HG02981 (cell line): ENCODE measurements at regions not wholly inside any gene's neighbourhood (a gene's known extent, or its start where the extent isn't known, plus 50 kb on each side); places are given as distances from the start of the nearest gene placed in this dataset.
"Not testable (repeated sequence)": the region's sequence is repeated elsewhere in the genome, so short reads cannot be mapped to it uniquely, and the experiment has no call there.

Experiments used
- ATAC-seq: cut with Tn5 transposase; IDR thresholded peaks from one replicate; pipeline ENCODE4 v1.9.1; 2021; ENCODE audit warnings: mild to moderate bottlenecking, moderate library complexity; ENCODE audit not compliant: unreplicated experiment

DNA sequence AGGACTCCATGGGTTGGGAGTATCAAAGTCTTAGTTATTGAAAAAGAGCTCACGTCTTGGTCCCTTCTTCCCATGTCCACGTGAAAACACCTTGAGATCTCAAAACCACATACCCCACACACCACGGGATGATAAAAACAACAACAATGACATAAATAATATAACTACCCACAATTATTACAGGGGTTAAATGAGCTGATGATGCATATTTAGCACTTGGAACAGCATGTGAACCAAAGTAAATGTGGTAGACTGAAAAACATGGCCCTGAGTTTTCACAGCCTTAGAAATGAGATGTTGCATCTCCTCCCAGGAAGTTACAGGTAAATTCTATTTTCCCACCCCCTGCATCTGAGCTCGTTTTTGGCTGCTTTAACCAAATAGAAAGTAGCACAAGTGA lies 208.9 kb downstream of the C16orf95 start:
- ATAC-seq: no peak

DNA sequence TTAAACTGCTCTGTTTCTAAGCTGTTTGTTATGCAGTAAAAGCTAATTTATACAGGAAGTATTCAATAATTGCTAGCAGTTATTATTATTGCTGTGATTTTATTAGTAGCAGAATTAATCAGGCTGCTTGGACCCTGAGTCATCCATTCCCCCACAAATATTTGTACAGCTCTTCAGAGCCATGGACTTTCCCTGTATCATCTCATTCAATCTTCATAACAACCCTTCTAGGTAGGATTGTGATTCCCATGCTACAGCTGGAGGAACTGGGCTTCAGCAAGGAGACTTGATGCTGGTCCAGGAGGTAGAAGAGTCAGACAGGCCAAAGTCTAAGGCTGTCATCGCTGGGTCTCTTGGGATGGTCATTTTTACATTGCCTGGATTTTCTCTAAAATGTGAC lies 208.3 kb downstream of the C16orf95 start:
- ATAC-seq: no peak

DNA sequence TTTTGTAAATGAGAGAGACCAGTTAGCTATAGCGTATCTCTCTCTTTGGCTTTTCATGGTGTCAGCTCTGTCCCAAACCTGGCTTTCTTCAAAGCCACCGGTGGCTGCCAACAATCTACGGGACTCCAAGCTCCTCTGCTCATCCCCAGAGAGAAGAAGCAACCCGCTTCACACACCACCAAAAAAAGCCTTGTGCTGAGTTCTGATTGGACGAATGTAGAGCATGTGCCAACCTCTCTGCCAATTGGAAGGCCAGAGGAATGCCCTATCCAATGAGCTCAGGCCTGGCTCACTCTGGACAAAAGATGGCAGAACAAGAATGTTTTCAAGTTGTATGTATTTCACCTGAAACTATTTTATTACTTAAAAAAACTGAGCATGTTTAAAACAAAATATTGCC lies 202.4 kb downstream of the C16orf95 start:
- no peak for ATAC-seq

DNA sequence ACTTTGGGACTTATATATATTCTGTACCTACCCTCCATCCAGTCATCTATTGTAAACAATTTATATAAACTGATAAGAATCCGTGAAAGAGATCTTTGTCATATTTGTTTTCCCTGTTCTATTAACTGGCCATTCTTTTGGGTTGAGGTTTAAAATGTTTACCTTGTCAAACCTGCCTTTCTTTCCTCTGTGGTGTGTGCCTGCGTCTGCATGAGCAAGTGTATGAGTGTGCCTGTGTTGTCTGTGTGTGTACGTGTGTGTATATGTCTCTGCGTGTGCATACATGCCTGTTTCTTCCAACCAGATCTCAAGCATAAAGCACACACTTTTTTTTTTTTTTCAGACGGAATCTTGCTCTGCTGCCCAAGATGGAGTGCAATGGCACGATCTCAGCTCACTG lies 201.5 kb downstream of the C16orf95 start:
- no peak for ATAC-seq

DNA sequence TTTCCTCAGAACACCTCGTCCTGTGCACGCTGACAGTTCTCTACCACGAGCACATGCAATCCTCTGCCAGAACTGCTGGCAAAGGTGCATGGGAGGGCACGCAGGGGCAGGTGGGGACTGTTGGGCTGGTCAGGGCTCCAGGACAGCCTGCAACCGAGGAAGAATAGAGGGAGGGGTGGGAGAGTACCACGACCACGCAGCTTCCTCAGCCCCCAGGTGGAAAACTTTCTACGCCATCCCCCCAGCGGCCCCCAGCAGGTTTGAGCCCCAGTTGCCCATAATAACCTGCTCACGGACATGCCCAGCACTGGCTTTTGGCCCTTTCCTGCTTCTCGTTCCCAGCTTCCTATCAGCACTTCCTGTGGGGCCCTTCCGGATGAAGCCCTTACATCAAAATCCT lies 199.3 kb downstream of the C16orf95 start:
- ATAC-seq: no peak

DNA sequence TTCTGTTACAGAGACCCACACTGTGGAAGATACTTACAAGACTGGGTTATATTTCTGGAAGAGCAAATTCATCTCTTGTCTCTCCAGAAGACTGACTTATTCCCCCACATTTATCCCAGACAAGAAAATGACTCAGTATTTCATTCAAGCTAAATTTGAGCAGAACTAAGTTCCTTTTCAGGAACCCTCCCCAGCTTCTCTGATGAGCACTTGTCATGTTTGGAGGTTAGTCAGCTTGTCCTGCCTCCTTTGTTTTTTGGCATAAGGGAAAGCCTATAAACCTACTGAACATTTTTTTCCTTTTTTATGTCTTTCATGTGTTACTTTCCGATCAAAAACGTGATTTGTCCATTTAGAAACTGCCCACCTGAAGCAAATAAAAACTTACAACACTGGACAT lies 198.0 kb downstream of the C16orf95 start:
- no peak for ATAC-seq

DNA sequence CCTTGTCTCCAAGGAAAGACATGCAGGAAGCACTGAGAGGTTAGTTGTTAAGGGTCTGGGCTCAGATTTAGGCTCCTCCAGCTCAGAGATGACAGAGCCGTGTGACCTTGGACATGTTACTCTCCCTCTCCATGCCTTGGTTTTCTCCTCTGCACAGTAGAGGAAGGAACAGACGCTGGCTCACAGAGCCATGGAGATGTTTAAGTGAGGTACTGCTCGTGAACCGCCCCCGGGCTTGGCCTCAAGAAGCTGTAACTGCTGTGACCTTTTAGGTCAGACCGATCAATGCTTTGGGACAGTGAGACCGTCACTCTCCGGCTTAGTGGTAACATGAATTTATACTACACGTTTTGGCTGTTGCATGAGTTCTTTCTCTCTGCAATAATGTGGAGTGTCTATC lies 197.4 kb downstream of the C16orf95 start:
- ATAC-seq: no peak

DNA sequence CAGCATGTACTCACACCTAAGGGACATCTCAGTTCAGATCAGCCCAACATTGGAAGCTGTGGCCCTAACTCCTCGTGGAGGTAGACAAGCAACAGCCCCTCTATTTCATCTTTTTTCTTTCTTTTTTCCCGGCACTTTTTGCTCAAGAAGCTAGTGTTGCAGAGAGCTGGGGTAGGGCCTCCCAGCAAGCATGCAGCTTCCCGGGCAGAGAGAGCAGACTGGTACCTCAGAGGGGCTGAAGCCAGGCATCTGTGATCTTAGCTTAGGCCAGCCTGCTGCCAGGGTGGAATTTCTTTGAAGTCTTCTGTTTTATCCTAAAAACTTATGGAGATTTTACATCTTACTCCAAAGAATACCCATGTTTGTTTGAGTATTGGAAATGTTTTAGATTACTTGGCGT lies 195.4 kb downstream of the C16orf95 start:
- no peak for ATAC-seq

DNA sequence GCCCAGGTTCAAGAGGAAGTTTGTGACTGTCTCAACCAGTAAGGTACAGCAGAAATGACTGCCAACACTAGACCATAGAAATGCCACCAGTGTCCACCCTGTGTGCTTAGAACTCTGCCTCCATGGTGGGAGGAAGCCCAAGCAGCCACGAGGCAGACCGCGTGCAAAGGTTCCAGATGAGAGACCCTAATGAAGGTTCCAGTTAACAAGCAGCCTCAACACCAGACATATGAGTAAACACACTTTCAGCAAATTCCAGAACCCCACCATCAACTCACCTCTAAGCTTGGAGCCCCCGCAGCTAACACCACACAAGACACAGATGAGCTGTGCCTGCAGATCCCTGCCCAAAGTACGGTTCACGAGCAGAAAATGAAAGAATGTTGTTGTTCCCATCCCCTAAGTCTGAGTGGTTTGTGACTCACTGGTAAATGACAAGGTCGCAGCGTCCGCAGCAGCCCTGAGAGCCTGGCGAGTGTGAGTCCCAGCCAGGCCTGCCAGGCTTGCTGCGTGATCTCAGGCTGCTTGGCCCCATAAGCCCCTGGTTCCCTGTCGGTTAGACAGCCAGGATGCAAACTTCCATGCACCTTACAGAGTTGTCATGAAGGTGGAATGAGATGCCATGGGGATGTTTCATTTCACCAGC lies 193.7 kb downstream of the C16orf95 start:
- ATAC-seq: no peak

DNA sequence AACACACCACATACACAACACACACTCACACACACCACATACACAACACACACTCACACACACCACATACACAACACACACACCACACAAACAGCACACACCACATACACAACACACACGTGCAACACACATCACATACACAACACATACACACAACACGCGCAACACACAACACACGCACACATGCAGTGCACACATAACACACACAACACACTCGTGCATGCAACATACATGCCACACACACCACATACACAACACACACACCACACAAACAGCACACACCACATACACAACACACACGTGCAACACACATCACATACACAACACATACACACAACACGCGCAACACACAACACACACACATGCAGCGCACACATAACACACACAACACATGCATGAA lies 192.8 kb downstream of the C16orf95 start:
- ATAC-seq: not testable (repeated sequence)

DNA sequence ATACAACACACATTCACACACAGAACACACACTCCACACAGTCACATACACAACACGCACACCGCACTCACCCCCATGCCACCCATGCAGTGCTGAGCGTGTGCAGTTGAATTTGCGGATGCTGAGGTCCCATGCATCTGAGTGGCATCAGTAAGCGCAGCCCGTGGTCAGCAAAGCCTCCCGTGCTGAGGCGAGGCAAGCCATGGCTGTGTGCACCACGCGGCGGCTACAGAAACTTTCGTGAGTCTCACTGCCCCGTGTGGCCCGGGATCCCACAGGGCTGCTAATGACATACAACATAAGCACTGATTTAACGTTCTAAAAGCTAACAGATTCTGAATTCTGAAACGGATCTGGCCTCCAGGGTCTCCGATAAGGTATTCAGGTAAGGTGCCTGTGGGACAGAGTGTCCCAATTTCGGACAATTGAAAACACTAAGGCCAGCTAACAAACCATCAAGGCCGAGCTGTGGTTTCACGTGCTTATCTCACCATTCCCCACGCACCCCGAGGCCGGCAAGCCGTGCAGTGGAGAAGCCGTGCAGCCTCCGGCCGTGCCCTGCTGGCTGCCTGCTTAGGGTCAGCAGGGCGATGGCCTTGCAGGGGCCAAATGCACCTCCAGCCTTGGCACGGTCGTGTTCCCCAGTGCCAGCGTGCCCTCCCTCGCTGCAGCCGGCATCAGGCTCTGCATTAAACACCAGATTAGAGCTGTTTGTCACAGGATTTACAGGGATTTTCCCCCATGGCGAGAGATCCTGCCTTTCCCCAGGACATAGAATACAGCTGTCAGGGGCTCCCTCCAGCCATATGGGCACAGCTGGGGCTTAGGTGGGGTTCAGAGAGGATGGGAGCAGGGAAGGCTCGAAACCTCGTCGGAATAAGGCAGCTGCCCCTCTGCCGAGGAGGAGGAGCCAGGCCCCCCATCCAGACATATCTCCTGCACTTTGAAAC lies 191.7 kb downstream of the C16orf95 start:
- ATAC-seq: no peak

DNA sequence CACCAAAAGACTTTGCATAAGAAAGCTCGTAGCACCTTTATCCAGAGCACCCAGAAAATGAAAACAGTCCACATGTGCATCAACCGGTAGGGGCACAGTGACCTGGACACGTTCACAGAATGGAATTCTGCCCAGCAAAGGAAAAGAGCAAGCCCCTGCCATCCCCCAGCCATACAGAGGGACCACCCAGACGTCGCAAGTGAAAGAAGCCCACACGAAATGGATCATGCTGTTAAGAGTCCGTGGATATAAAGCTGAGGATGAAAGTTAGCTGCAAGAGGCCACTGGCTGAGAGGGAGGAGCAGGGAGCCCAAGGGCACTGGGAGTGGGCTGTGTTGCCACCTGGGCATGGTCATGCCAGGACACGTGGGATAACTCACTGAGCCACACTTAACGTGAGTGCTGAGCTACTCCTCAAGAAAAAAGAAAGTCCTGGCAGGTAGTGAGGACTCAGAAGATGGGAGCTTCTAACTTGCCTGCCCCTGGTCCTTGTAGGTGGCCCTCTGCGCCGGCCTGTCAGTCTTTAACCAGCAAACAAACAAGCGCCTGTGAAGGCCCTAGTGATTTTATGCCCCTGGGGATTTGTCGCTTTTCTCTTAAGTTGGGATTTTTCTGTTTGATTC lies 190.7 kb downstream of the C16orf95 start:
- no peak for ATAC-seq

DNA sequence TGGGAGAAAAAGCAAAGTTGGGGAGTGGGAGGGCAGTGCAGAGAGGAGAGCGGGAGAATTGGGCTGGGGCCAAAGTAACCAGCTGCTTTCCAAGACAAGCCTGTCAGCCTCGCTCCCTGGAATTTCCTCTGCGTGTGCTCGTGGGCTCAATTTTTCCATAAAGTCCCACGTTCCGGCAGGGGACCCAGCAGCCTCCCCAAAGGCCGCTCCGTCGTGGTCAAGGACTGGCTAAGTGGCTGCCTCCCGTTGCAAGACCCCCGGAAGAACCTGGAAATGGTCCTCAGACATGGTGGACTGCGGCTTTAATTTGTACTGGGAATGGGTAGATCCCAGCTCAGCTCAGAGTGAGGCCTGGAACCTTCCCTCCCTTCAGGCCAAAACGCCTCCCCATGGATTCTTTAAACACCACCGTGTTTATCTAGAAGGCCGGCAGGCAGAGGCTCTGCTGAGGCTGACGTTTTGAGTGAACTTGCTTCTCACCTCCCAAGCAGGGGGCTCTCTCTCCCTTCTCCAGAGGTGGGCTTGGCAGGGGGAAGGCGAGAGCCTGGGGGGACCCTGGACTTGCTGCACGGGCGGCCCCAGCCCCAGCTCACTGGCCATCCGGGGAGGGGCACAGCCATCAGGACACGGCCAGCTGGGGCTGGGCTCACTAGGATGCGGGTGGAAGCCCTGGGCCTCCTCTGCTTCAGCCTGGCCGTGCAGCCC lies 190.0 kb downstream of the C16orf95 start:
- ATAC-seq: no peak

DNA sequence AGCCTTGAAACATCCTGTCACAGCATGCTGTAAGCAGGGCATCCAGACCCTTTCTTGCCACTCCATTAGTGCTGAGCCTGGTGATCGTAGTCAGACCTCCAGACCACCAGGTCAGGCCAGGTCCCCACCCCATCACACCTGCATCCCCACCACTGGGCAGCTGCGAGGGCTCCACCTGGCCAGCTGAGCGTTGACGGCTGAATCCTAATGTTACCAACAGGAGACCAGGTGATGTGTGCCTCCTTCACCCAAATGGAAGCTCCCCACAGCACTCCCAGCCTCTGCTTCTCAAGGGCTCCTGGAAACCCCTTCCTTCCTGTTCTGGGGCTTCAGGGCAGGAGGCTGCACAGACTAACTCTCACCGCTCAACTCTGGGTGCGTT lies 189.4 kb downstream of the C16orf95 start:
- ATAC-seq: no peak

DNA sequence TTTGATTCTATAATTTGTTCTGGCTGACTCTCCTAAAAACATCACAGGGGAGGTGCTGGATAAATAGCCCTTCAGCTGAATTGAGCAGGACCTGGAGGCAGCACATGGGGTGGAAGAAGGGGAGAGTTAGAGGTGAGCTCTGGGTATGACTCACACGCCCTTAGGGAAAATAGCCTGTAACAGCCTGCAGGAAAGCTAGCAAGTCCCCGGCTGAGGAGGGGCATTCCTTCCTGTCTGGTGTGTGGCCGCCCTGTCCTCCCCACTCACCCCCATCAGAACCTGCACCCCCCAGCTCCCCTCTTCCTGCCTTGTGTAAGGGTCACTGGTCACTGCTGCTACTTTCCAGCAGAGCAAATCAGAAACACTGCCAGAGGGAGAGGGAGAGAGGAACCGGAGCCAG lies 187.4 kb downstream of the C16orf95 start:
- no peak for ATAC-seq

DNA sequence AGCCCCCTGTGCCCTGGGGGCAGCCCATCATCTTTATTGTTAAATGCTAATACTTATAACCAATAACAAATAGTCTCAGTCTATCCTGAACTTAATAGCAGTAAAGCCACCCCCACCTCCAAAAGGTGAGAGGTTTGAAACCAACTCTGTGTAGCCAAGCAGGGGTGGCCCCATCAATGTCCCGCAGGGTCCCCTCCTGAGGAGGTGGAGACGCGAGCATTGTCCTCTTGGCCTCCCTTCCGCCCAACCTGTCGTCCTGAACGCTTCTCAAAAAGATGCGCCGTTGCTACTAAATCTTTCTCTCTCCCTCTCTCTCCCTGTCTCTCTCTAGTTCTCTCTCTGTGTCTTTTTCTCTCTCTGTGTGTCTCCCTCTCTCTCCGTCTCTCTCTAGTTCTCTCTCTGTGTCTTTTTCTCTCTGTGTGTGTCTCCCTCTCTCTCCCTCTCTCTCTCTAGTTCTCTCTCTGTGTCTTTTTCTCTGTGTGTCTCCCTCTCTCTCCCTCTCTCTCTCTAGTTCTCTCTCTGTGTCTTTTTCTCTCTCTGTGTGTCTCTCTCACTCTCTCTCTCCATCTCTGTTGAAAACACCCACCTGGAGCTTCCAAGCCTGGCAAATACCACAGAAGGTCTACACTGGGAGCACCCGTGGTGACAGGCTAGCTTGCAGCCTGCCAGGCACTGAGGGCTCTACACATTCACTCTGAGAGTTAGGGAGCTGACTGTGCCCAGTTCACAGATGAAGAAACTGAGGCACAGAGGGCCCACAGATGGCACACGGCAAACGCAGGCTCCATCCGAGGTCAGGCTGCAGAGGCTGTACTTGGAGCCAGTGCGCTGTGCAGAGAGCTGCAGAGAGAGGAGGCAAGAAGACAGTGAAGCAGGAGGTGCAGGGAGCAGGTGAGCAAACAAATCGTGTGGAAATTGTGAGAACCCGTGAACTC lies 185.9 kb downstream of the C16orf95 start:
- no peak for ATAC-seq

DNA sequence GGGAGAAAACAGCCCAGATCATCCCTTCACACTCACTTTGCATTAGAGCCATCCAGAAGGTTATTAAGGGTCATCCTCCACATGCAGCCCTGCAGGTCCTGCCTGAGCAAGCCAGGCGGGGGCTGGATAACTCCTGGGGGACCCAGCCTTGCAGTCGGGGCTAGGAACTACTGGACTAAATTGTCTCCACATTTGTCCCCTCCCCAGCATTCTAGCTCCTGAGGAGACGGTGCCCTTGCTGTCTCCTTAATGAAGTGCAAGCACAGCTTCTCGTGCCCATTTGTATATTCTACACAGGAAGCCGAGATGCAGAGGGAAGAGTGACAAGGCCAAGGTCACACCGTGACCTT lies 185.2 kb downstream of the C16orf95 start:
- no peak for ATAC-seq

DNA sequence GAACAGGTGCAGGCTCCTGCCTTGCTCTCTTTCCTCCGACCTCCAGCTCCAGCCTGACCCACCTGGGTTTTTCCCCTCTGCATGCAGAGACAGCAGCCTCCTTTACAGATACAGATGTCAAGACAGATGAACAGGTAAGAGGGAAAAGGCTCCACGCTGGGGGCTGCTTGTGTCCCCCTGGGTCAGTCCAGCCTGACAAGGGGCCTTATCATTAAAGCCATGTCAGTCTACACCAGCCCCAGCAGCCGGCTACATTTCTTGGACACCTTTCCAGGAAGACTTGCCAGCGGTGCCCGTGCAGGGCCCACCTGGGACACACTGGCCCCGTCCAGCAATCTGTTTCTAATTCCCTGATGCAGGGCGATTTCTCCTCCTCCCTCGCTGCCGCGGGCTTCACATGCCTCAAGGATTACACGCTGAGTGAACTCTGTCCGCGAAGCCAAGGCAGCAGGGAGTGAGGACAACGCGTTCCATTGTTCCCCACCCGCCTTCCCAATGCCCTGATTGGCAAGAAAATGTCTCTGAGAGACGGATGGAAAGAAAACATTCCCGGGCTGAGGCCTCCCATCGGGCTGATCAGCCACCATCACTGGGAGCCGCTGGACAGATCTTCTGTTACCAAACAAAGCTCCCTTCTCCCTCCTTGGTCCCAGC lies 184.7 kb downstream of the C16orf95 start:
- ATAC-seq: no peak

DNA sequence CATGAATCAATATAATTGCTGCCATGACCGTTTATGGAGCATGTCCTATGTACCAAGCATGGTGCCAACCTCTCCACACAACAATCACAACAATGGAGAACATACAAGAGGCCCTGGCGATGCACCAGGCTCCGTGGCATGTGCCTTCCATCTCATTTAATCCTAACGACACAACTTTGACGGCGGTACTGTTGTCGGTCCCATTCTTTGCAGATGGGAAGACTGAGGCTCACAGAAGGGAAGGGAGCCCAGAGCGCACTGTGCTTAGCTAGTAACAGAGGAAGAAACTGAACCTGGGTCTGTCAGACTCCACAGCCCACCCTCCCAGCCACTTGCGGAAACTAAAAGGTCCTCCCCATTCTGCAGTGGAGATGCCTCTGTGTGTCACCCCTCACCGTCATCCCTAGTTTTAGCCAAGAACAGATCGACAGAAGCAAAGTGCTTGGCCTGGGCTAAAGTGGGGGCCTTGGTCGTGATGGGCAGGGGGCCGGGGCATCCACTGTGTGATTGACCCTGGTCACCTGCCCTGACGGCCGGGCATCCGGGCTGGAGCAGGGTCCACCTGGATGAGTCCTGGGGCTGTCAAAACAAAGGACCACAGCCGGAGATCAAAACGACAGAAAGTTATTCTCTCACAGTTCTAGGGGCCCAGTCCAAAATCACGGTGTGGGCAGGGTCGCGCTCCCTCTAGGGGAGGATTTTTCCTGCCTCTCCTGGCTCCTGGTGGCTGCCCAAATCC lies 183.9 kb downstream of the C16orf95 start:
- no peak for ATAC-seq
